RWPE2 (cell line): ENCODE measurements at regions not wholly inside any gene's neighbourhood (a gene's known extent, or its start where the extent isn't known, plus 50 kb on each side); places are given as distances from the start of the nearest gene placed in this dataset.
A peak's percentile ranks its signal among the peaks of the same experiment; 100 is the strongest.

Source experiments
- ATAC-seq: fragments of 200-7000 bp; cut with Tn5 transposase; 3 replicates; pipeline ENCODE4 v1.9.1; 2021; ENCODE audit warnings: low read depth
- DNase-seq: peaks from one replicate; pipeline ENCODE4 v3.0.0-alpha.2; 2020; ENCODE audit warnings: low spot score
- H3K27ac ChIP-seq: fragments of 450-650 bp; 2 replicates; pipeline ENCODE4 v1.5.1; 2017; ENCODE audit warnings: mild to moderate bottlenecking; ENCODE audit not compliant: poor library complexity, severe bottlenecking
- H3K27me3 ChIP-seq: fragments of 250-450 bp; sonication (Bioruptor Pico); 2 replicates; pipeline ENCODE4 v1.5.1; 2021; ENCODE audit warnings: mild to moderate bottlenecking, moderate library complexity; ENCODE audit not compliant: insufficient read depth, poor library complexity, severe bottlenecking
- H3K36me3 ChIP-seq: fragments of 250-450 bp; sonication (Bioruptor Pico); 2 replicates; pipeline ENCODE4 v1.5.1; 2020; ENCODE audit warnings: low read depth, mild to moderate bottlenecking, moderate library complexity
- H3K4me1 ChIP-seq: fragments of 250-450 bp; sonication (Bioruptor Pico); 2 replicates; pipeline ENCODE4 v1.5.1; 2021; ENCODE audit warnings: mild to moderate bottlenecking, moderate library complexity; ENCODE audit not compliant: insufficient read depth, poor library complexity, severe bottlenecking
- H3K4me3 ChIP-seq: fragments of 250-450 bp; sonication (Bioruptor Pico); 2 replicates; pipeline ENCODE4 v1.5.1; 2021; ENCODE audit warnings: mild to moderate bottlenecking, moderate library complexity; ENCODE audit not compliant: severe bottlenecking
- H3K9me3 ChIP-seq: fragments of 250-450 bp; sonication (Bioruptor Pico); 2 replicates; pipeline ENCODE4 v1.5.1; 2021; ENCODE audit warnings: mild to moderate bottlenecking, moderate library complexity; ENCODE audit not compliant: severe bottlenecking
- TF ChIP-seq, protein P1 (sequence below): fragments of 450-650 bp; IDR thresholded peaks from one replicate; pipeline ENCODE4 v1.5.1; 2017; ENCODE audit warnings: mild to moderate bottlenecking, moderate library complexity; ENCODE audit not compliant: poor library complexity, severe bottlenecking

DNA sequence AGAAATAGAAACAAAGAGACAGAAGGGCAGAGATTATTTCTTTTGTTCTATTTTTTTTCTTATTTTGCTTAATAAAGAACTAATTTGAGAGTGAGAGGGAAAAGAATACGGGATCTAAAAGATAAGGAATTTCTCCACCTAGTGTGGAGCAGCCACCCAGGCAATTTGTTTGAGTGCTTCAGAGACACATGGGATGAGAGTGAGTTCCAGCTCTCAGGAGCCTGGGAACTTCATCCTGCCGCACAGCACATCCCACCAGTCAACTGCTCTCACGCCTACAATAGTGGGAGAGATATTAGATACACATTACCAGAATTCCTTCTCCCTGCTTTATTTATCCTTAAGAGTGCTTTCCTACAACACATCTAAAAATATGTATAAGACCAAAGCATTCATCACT lies 946.4 kb downstream of the PDHA2 start:
- no peaks in the 10 kb centered on the region for H3K27me3 ChIP-seq
- TF ChIP-seq, protein P1, sequence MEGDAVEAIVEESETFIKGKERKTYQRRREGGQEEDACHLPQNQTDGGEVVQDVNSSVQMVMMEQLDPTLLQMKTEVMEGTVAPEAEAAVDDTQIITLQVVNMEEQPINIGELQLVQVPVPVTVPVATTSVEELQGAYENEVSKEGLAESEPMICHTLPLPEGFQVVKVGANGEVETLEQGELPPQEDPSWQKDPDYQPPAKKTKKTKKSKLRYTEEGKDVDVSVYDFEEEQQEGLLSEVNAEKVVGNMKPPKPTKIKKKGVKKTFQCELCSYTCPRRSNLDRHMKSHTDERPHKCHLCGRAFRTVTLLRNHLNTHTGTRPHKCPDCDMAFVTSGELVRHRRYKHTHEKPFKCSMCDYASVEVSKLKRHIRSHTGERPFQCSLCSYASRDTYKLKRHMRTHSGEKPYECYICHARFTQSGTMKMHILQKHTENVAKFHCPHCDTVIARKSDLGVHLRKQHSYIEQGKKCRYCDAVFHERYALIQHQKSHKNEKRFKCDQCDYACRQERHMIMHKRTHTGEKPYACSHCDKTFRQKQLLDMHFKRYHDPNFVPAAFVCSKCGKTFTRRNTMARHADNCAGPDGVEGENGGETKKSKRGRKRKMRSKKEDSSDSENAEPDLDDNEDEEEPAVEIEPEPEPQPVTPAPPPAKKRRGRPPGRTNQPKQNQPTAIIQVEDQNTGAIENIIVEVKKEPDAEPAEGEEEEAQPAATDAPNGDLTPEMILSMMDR = no peak
- H3K4me1 ChIP-seq = no peaks in the 10 kb centered on the region
- H3K36me3 ChIP-seq = no peaks in the 10 kb centered on the region
- no peak for ATAC-seq
- no peak overlapping the region for H3K4me3 ChIP-seq
- DNase-seq = no peak
- H3K9me3 ChIP-seq = no peaks in the 10 kb centered on the region
- no peak overlapping the region for H3K27ac ChIP-seq

DNA sequence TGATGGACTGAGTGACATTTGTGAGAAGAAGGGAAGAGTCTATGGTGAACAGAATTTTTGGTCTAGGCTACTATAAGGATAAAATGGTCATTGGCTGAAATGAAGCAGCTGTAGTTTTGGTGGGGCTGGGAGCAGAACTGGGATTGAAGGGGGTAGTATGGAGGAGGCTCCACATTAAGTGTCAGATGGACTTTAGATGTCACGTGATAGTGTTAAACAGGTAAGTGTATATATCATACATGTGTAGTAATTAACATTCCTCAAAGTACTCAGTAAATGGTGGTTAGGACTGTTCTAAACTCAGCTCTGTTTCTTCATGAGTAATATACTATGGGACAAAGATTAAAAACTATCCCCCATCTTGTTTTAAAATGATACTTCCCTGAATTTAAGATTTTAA lies 947.9 kb downstream of the PDHA2 start:
- H3K9me3 ChIP-seq = no peaks in the 10 kb centered on the region
- H3K4me1 ChIP-seq = no peaks in the 10 kb centered on the region
- DNase-seq (no peak), ATAC-seq (no peak)
- H3K27me3 ChIP-seq = no peaks in the 10 kb centered on the region
- H3K36me3 ChIP-seq = no peaks in the 10 kb centered on the region
- TF ChIP-seq, protein P1 = no peak
- no peak overlapping the region for H3K4me3 ChIP-seq
- no peak overlapping the region for H3K27ac ChIP-seq

DNA sequence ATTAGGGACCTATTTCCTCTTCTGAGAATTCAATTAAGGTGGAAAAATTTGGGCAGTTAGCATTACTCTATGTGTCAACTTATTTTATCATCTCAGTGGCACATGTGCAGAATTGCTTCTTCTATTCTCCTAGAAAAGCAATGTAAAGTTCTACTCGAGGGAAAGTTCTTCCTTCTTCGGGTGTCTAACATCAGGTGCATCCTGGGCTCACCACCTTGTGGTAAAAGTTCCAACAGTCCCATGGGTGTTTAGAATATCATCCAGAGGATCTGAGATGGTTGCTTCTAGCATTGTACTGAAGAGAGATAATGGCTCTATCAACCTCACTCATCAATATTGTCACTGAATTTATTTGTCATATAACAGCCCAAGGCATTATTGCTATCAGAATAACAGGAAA lies 969.7 kb downstream of the PDHA2 start:
- no peak for DNase-seq
- TF ChIP-seq, protein P1 = no peak
- H3K4me3 ChIP-seq = no peak overlapping the region
- ATAC-seq = no peak
- no peaks in the 10 kb centered on the region for H3K36me3 ChIP-seq
- no peak overlapping the region for H3K27ac ChIP-seq
- no peaks in the 10 kb centered on the region for H3K4me1 ChIP-seq
- H3K27me3 ChIP-seq = no peaks in the 10 kb centered on the region
- H3K9me3 ChIP-seq = peaks cover 4% of the 10 kb centered on the region

- TF ChIP-seq, protein P1 = no peak
- Histone ChIP-seq H3K36me3 (no peaks in the 10 kb centered on the region), H3K4me1 (no peaks in the 10 kb centered on the region), H3K4me3 (no peak overlapping the region), H3K9me3 (no peaks in the 10 kb centered on the region), H3K27ac (no peak overlapping the region), H3K27me3 (no peaks in the 10 kb centered on the region)
- ATAC-seq = no peak
- no peak for DNase-seq
Observed at GRCh38 chr4:96827086-96827485, 987.2 kb downstream of the PDHA2 start.

GRCh38 chr4:96833831-96834230 lies 993.9 kb downstream of the PDHA2 start:
- no peaks in the 10 kb centered on the region for H3K9me3 ChIP-seq
- H3K4me1 ChIP-seq = no peaks in the 10 kb centered on the region
- H3K4me3 ChIP-seq = no peak overlapping the region
- TF ChIP-seq, protein P1 = no peak
- H3K36me3 ChIP-seq = no peaks in the 10 kb centered on the region
- H3K27ac ChIP-seq = no peak overlapping the region
- DNase-seq (no peak), ATAC-seq (peak; percentile 77)
- H3K27me3 ChIP-seq = no peaks in the 10 kb centered on the region
